Upper lobe of left lung (tissue), 4 donors: ENCODE measurements at regions not wholly inside any gene's neighbourhood (a gene's known extent, or its start where the extent isn't known, plus 50 kb on each side); places are given as distances from the start of the nearest gene placed in this dataset.

Experiments used
- CTCF ChIP-seq, 6 experiments: fragments of 450-650 bp in 4 of 6; fragments of 200-600 bp in 2 of 6; sonication (generic) in 2 of 6; IDR thresholded peaks; one replicate each; pipeline ENCODE4 v1.5.1; 2016 to 2019; ENCODE audit warnings: antibody characterized with exemption in 6 of 6
- POLR2A ChIP-seq, 4 donors: fragments of 450-650 bp; IDR thresholded peaks; one replicate each; pipeline ENCODE4 v1.5.1; 2016 to 2017; ENCODE audit warnings: antibody characterized with exemption in 4 of 4, mild to moderate bottlenecking in 2 of 4
- POLR2AphosphoS5 ChIP-seq, 2 donors: sonication (generic); formaldehyde crosslinking; IDR thresholded peaks; one replicate each; pipeline ENCODE4 v1.5.1; 2017; ENCODE audit warnings: antibody characterized with exemption in 2 of 2

- TF ChIP-seq CTCF (IDR thresholded peaks at IDR 0.05) (no peak), POLR2AphosphoS5 (IDR thresholded peaks at IDR 0.05) (no peak), POLR2A (IDR thresholded peaks at IDR 0.05) (no peak)
These were observed 63.0 kb upstream of the HMGA2 start for GRCh38 chr12:65761301-65761700.
